HG03108 (cell line): ENCODE measurements at regions not wholly inside any gene's neighbourhood (a gene's known extent, or its start where the extent isn't known, plus 50 kb on each side); places are given as distances from the start of the nearest gene placed in this dataset.

Experiments
- ATAC-seq: cut with Tn5 transposase; IDR thresholded peaks from one replicate; pipeline ENCODE4 v1.9.1; 2021; ENCODE audit warnings: moderate library complexity; ENCODE audit not compliant: unreplicated experiment

DNA sequence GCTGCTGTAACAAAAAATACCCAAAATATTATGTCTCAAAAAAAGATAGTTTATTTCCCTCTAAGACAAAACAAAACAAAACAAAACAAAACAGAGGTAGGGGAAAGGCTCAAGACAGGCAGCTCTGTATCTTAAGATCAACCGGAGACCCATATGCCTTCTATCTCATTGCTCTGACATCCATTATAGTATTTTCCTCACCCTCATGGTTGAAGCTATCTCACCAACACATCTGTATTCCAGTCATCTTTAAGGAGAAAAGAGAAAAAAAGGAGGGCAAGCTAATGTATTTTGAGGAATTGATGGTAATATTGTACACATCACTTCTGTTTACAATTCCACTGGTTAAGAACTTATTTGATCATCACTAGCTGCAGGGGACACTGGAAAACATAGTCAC is 239.7 kb downstream of the ICOS start:
- no peak for ATAC-seq

GRCh38 chr2:204177251-204177976 is 240.9 kb downstream of the ICOS start:
- ATAC-seq, result no peak

- no peak for ATAC-seq
Measured at GRCh38 chr2:204177977-204178522, 241.5 kb downstream of the ICOS start.

GRCh38 chr2:204180649-204181048 is 244.1 kb downstream of the ICOS start:
- ATAC-seq, result no peak

- ATAC-seq, result no peak
Measured at GRCh38 chr2:204183608-204184007, 247.0 kb downstream of the ICOS start.

GRCh38 chr2:204184226-204184625 is 247.7 kb downstream of the ICOS start:
- no peak for ATAC-seq

- no peak for ATAC-seq
Measured at GRCh38 chr2:204187229-204188083, 250.9 kb downstream of the ICOS start.

- no peak for ATAC-seq
Measured at GRCh38 chr2:204191574-204191973, 255.0 kb downstream of the ICOS start.

- no peak for ATAC-seq
Measured at GRCh38 chr2:204195498-204195897, 258.9 kb downstream of the ICOS start.

DNA sequence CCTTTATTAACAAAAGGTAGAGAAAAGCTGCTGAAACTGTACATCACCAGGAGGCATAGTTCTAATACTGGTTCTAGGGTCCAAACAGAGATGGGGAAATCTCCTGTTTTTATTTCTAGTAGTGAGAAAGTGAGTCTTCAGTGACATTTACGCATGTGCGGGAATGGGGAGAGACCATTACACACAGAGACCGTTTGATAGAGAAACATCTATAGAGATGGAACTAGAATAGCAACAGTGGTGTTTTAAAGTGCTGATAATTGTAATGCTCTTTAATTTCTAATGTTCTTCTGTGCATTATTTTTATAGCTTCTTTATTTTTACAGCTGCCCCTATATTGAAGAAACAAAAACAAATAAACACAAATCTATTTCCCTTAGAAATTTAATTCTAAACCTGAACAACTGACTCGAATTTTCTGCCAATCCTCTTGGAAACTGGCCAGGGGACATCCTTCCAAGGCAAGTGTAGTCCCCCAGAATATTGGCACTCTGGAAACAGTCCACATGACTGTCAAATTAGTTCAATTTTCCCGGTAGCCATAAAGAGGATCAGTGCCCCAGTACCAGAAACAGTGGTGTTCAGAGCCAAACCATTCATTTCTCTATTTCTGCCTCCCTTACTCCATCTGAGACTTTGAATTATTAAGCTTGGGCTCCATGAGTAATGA is 260.9 kb downstream of the ICOS start:
- no peak for ATAC-seq

DNA sequence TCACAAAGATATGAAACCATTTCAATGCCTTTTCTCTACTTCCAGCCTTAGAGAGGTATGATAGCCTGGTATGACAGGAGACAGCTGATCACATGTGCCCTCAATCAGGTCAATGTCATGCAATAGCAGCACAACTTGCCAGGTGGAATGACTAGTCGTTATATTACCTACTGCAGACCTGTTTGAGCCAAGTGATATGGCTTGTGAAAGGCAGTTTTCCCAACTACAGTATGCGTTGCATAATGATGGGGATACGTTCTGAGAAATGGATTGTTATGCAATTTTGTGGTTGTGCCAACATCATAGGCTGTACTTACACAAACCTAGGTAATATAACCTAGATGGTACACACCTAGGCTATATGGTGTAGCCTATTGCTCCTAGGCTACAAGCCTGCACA is 262.8 kb downstream of the ICOS start:
- ATAC-seq, result no peak

GRCh38 chr2:204201507-204201906 is 264.9 kb downstream of the ICOS start:
- no peak for ATAC-seq

DNA sequence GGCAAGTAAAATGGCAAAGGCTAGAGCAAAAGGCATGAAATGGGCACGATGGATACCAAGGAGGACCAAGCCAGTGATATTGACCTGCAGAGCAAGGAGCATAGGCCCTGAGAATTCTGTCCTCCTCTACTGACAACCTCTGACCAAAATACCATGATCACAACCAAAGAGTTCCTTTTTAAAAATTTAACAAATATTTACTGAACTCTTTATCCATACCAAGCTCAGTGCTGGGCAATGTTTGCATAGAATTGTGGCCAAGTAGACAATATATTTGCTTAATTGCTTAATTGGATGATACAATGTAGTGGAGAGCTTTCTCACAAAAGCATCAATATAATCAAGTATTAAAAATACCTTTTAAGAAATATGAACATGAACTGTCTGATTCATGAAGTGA is 265.7 kb downstream of the ICOS start:
- ATAC-seq, result no peak

- ATAC-seq, result no peak
Measured at GRCh38 chr2:204203704-204204103, 267.1 kb downstream of the ICOS start.

GRCh38 chr2:204205082-204205481 is 268.5 kb downstream of the ICOS start:
- no peak for ATAC-seq

DNA sequence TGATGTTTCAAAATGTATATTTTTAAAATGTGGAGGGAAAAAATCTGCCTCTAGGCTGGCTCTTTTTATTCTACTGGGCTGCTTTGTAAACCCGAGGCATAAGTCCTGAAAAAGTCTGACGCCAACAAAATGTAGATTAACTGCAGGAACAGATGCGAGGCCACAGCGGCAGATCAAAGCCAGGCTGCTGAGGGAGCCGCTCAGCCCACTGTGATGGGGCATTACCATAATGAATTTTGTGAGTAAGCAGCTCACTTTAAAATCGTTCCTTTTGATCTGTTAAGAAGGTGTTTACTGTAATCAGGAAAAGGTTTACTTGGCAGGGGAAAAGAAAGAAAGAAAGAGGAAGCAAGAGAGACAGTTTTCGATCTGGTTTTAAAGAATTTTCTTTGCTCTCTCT is 269.0 kb downstream of the ICOS start:
- ATAC-seq, result no peak

- ATAC-seq, result no peak
Measured at GRCh38 chr2:204207866-204208265, 271.3 kb downstream of the ICOS start.

DNA sequence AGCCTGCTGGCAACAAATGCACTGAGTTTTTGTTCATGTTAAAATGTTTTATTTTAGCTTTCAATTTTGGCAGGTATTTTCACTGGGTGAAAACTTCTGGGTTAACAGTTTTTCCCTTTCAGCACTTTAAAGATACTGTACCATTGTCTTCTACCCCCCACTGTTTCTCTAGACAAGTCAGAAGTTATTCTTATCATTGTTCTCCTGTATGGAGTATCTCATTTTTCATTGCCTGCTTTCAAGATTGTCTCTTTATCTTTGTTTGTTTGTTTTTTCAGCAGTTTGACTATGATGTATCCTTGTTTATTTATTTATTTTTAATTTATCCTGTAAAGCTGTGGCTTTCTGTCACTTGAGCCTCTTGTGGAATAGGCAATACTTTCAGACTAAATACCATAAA is 277.0 kb downstream of the ICOS start:
- ATAC-seq, result no peak

DNA sequence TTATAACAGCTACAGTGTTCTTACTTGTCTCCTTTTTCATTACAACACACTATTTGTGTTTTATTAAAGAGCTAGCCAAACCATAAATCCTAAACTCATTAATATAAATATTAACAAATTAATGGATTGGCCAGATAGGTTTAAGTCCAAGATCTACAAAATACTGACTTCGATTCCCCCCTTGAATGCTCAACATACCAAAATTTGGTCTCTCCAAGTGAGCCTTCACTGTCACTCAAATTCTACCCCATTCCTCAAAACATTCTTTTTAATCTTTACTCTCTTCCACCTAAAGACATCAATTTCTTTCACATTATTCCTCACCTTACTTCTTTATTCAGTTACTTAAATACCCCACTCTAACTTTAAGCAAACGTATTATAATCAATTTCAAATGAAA is 281.5 kb downstream of the ICOS start:
- ATAC-seq, result no peak

- no peak for ATAC-seq
Measured at GRCh38 chr2:204219196-204219595, 282.6 kb downstream of the ICOS start.

DNA sequence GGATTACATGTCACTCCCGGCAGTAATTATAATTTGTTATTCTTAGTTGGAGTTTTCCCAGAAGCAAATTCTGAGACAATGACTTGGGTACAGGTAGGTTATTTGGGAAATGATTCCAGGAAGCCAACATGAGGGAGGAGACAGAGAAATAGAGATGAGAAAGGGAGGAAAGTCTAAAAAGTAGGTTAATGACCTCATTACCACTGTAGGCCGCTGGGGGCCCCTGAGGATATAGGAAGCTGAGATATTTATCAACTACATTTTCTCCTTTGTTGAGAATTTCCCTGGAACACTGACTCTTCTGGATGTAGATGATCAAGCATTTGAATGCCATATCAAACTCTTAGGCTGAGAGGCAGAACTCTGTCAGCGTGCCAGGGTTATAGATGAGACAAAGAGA is 284.3 kb downstream of the ICOS start:
- ATAC-seq, result no peak

DNA sequence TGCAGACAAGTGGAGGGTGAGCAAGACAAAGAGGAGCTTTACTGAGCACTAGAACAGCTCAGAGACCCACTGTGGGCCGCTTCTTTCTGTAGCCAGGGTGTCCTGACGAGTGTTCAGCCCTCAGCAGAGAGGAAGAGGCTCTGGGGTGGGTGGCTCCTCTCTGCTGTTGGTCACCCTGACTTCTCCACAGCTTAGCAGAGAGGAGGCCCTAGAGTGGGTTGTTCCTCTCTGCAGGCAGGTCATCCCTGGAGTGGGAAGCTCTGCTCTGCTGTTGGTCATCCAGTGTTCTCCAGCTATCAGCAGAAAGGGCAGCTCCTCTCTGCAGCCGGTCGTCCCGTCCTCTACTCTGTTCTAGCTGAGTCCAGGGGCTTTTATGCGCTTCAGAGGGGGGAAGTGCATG is 286.5 kb downstream of the ICOS start:
- ATAC-seq, result no peak
